ENCODE measurements at regions not wholly inside any gene's neighbourhood (a gene's known extent, or its start where the extent isn't known, plus 50 kb on each side); places are given as distances from the start of the nearest gene placed in this dataset.

- Histone ChIP-seq H2AFZ (ENCODE audit: low read depth, low read length, severe bottlenecking) (no peak overlapping the region), H3K27me3 (ENCODE audit: low read length) (no peaks in the 10 kb centered on the region), H3K27ac (ENCODE audit: low read depth, low read length) (no peak overlapping the region), H3K36me3 (ENCODE audit: low read length) (no peaks in the 10 kb centered on the region), H4K20me1 (ENCODE audit: low read depth, low read length) (no peaks in the 10 kb centered on the region), H3F3A (ENCODE audit: insufficient read depth) (no peaks in the 10 kb centered on the region), H3K9me3 (ENCODE audit: insufficient read depth, low read length) (no peaks in the 10 kb centered on the region), H3K9ac (ENCODE audit: low read length) (no peak overlapping the region), H3K79me2 (ENCODE audit: insufficient read depth, low read length) (no peaks in the 10 kb centered on the region), H3K9me2 (replicated peaks; ENCODE audit: insufficient read depth, low read length) (no peaks in the 10 kb centered on the region), H3K4me2 (ENCODE audit: low read depth, low read length, poor library complexity, severe bottlenecking) (no peak overlapping the region), H3K4me3 (ENCODE audit: insufficient read depth, low read length, poor library complexity, severe bottlenecking) (no peak overlapping the region)
- TF ChIP-seq CTCF (IDR thresholded peaks at IDR 0.05; ENCODE audit: insufficient read depth, low read length, poor library complexity, severe bottlenecking) (no peak), EZH2phosphoT487 (conservative IDR thresholded peaks at IDR 0.05; ENCODE audit: low read length) (no peak)
Observed at GRCh38 chr22:46067159-46068111, 82.9 kb upstream of the PPARA start.

GRCh38 chr22:46068181-46068592, 82.1 kb upstream of the PPARA start:
- no peak overlapping the region for H2AFZ ChIP-seq (ENCODE audit: low read depth, low read length, severe bottlenecking)
- no peak overlapping the region for H3K9ac ChIP-seq (ENCODE audit: low read length)
- H3K27me3 ChIP-seq (ENCODE audit: low read length): no peaks in the 10 kb centered on the region
- TF ChIP-seq EZH2phosphoT487 (conservative IDR thresholded peaks at IDR 0.05; ENCODE audit: low read length): no peak
- TF ChIP-seq CTCF (IDR thresholded peaks at IDR 0.05; ENCODE audit: insufficient read depth, low read length, poor library complexity, severe bottlenecking): no peak
- H3K4me3 ChIP-seq (ENCODE audit: insufficient read depth, low read length, poor library complexity, severe bottlenecking): no peak overlapping the region
- H3K36me3 ChIP-seq (ENCODE audit: low read length): no peaks in the 10 kb centered on the region
- no peak overlapping the region for H3K27ac ChIP-seq (ENCODE audit: low read depth, low read length)
- H3F3A ChIP-seq (ENCODE audit: insufficient read depth): no peaks in the 10 kb centered on the region
- no peak overlapping the region for H3K4me2 ChIP-seq (ENCODE audit: low read depth, low read length, poor library complexity, severe bottlenecking)
- H3K79me2 ChIP-seq (ENCODE audit: insufficient read depth, low read length): no peaks in the 10 kb centered on the region
- H3K9me2 ChIP-seq (replicated peaks; ENCODE audit: insufficient read depth, low read length): no peaks in the 10 kb centered on the region
- no peaks in the 10 kb centered on the region for H4K20me1 ChIP-seq (ENCODE audit: low read depth, low read length)
- H3K9me3 ChIP-seq (ENCODE audit: insufficient read depth, low read length): no peaks in the 10 kb centered on the region

- H3K9ac ChIP-seq (ENCODE audit: low read length): no peak overlapping the region
- no peaks in the 10 kb centered on the region for H3K27me3 ChIP-seq (ENCODE audit: low read length)
- H2AFZ ChIP-seq (ENCODE audit: low read depth, low read length, severe bottlenecking): no peak overlapping the region
- no peaks in the 10 kb centered on the region for H3K9me2 ChIP-seq (replicated peaks; ENCODE audit: insufficient read depth, low read length)
- H3K4me3 ChIP-seq (ENCODE audit: insufficient read depth, low read length, poor library complexity, severe bottlenecking): no peak overlapping the region
- H3K79me2 ChIP-seq (ENCODE audit: insufficient read depth, low read length): no peaks in the 10 kb centered on the region
- no peaks in the 10 kb centered on the region for H4K20me1 ChIP-seq (ENCODE audit: low read depth, low read length)
- H3F3A ChIP-seq (ENCODE audit: insufficient read depth): no peaks in the 10 kb centered on the region
- H3K9me3 ChIP-seq (ENCODE audit: insufficient read depth, low read length): no peaks in the 10 kb centered on the region
- no peak for TF ChIP-seq CTCF (IDR thresholded peaks at IDR 0.05; ENCODE audit: insufficient read depth, low read length, poor library complexity, severe bottlenecking)
- no peak for TF ChIP-seq EZH2phosphoT487 (conservative IDR thresholded peaks at IDR 0.05; ENCODE audit: low read length)
- H3K36me3 ChIP-seq (ENCODE audit: low read length): no peaks in the 10 kb centered on the region
- no peak overlapping the region for H3K27ac ChIP-seq (ENCODE audit: low read depth, low read length)
- no peak overlapping the region for H3K4me2 ChIP-seq (ENCODE audit: low read depth, low read length, poor library complexity, severe bottlenecking)
Observed at GRCh38 chr22:46068593-46069491, 81.5 kb upstream of the PPARA start.

Measured in SU-DHL-6 (cell line).